ENCODE measurements at regions not wholly inside any gene's neighbourhood (a gene's known extent, or its start where the extent isn't known, plus 50 kb on each side); places are given as distances from the start of the nearest gene placed in this dataset.
"Not testable (repeated sequence)": the region's sequence is repeated elsewhere in the genome, so short reads cannot be mapped to it uniquely, and the experiment has no call there.

DNA sequence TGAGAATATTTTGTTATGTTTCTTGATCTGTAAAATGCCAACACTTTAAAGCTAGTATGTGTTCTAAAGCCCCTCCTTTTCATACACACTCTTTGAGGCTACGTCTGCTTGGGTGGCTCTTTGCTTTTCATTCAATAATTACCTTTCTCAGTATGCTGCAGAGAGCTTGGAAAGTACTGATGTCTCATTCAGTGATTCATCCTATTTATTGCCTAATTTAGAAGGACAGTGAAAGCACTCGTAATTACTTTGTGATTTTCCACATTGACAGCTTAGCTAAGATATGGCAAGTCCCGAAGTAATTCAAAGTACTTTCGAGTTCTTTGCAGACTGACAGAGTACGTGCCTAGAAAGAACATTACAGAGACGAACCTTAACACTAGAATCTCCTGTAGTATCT, 57.2 kb downstream of the BMP15 start:
- no peak for DNase-seq (ENCODE audit: extremely low read depth, insufficient read length)

DNA sequence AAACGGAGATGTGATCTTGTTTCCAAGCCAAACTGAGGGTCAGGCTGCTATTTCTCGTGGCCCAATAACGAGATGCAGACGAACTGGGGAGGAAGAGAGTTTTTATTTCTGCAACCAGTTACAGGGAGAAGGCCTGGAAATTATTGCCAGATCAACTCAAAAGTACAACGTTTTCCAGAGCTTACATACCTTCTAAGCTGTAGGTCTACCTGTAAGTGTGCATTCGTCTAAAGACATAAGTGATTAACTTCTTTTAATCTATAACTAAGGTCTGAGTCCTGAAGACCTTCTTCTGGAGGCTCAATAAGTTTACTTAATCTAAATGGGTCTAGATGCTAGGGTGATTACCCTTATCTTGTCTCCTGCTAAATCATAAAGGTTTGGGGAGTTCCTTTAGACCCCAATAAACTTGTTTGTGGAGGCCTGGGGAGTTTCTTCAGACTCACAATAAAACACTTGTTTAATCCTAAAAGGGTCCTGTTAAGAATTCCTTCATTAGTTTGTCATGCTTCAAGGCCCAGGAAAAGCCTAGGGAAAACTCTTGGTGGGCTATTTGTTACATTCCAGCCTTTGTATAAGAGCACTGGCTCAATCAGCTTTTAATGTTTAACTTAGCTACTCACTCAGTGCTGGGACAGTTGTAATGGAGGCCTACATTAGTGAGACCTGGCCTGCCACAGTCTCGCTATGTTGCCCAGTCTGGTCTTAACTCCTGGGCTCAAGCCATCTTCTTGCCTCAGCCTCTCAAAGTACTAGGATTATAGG, 58.5 kb downstream of the BMP15 start:
- H3K4me3 ChIP-seq (replicated peaks; ENCODE audit: low read depth, low read length); H3K36me3 ChIP-seq (ENCODE audit: control insufficient read depth, insufficient read depth, low read length); DNase-seq (ENCODE audit: extremely low read depth, insufficient read length); H3K27me3 ChIP-seq (replicated peaks; ENCODE audit: control insufficient read depth, insufficient read depth, low read length): not testable (repeated sequence)

More for the DNA sequence above, 57.2 kb downstream of the BMP15 start:
- TF ChIP-seq, protein P1, sequence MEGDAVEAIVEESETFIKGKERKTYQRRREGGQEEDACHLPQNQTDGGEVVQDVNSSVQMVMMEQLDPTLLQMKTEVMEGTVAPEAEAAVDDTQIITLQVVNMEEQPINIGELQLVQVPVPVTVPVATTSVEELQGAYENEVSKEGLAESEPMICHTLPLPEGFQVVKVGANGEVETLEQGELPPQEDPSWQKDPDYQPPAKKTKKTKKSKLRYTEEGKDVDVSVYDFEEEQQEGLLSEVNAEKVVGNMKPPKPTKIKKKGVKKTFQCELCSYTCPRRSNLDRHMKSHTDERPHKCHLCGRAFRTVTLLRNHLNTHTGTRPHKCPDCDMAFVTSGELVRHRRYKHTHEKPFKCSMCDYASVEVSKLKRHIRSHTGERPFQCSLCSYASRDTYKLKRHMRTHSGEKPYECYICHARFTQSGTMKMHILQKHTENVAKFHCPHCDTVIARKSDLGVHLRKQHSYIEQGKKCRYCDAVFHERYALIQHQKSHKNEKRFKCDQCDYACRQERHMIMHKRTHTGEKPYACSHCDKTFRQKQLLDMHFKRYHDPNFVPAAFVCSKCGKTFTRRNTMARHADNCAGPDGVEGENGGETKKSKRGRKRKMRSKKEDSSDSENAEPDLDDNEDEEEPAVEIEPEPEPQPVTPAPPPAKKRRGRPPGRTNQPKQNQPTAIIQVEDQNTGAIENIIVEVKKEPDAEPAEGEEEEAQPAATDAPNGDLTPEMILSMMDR (IDR thresholded peaks at IDR 0.05; ENCODE audit: insufficient read depth, low read length, poor library complexity, severe bottlenecking), result no peak
- no peaks in the 10 kb centered on the region for H3K36me3 ChIP-seq (ENCODE audit: control insufficient read depth, insufficient read depth, low read length)
- H3K27me3 ChIP-seq (replicated peaks; ENCODE audit: control insufficient read depth, insufficient read depth, low read length), result no peaks in the 10 kb centered on the region
- H3K4me3 ChIP-seq (replicated peaks; ENCODE audit: low read depth, low read length), result no peak overlapping the region

DNA sequence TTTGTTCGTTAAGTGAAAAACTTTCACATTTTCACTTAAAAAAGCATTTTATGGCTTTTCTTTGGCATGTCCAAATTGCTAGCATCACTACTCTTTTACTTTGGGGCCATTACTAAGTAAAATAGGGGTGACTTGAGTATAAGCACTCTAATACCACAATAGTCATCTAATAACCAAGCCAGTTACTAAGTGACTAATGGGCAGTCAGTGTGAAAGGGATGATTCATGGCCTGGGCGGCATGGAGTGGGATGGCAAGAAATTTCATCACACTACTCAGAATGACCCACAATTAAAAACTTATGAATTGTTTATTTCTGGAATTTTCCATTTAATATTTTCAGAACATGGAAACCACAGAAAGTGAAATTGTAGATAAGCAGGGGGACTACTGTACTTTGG, 60.9 kb downstream of the BMP15 start:
- no peak for DNase-seq (ENCODE audit: extremely low read depth, insufficient read length)
- no peaks in the 10 kb centered on the region for H3K36me3 ChIP-seq (ENCODE audit: control insufficient read depth, insufficient read depth, low read length)
- no peak overlapping the region for H3K4me3 ChIP-seq (replicated peaks; ENCODE audit: low read depth, low read length)
- no peaks in the 10 kb centered on the region for H3K27me3 ChIP-seq (replicated peaks; ENCODE audit: control insufficient read depth, insufficient read depth, low read length)
- TF ChIP-seq, protein P1 (IDR thresholded peaks at IDR 0.05; ENCODE audit: insufficient read depth, low read length, poor library complexity, severe bottlenecking), result no peak

DNA sequence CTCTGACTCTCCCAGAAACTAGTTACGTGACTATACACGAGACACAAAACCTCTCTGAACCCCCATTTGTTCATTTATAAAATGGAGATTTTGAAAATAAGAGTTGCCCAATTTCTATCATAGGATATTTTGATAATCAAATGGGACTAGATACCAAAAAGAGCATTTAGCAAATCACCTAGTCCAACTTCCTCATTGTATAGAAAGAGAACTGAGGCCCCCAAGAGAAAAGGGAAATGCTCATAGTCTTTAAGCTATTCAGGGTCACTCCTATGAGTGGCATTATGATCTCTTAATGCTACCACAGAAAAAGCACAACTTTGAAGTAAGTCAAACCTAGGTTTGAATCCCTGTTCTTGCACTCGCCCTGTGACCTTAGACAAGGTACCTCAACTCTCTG, 62.7 kb downstream of the BMP15 start:
- TF ChIP-seq, protein P1 (IDR thresholded peaks at IDR 0.05; ENCODE audit: insufficient read depth, low read length, poor library complexity, severe bottlenecking), result no peak
- no peaks in the 10 kb centered on the region for H3K27me3 ChIP-seq (replicated peaks; ENCODE audit: control insufficient read depth, insufficient read depth, low read length)
- H3K36me3 ChIP-seq (ENCODE audit: control insufficient read depth, insufficient read depth, low read length), result no peaks in the 10 kb centered on the region
- no peak overlapping the region for H3K4me3 ChIP-seq (replicated peaks; ENCODE audit: low read depth, low read length)
- DNase-seq (ENCODE audit: extremely low read depth, insufficient read length), result no peak

DNA sequence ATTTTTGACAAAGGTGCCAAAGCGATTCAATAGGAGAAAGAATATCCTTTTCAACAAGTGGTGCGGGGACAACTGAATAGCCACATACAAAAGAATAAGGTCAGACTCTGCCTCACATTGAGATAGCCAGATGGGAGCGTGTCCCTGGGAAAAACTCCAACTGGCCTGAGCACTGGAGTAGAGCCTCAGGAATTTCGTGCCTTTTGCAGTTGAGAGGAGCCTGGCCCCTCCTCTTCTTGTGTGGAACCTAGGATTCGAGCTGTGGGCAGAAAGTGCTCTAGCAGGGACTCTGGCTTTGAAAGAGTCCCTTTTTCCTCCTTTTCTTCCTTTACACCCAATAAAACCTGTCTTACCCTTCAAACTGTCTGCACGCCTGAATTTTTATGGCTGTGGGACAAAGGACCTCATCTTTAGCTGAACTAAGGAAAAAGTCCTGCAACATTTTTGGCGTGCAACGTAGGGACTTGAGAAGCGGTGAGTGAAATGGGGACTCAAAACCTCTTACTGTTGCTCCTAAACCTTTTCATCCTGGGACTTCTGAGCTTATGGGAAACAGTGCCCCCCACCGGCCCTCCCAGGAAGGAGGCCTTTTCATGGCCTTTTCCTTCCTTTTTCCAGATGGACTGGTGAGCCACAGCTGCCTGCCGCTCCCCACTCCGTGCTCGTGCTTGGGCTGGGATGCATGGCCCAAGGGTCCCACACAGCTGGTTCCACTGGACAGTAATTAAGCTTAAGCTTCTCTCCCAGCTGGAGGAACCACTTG, 68.6 kb downstream of the BMP15 start:
- Histone ChIP-seq H3K36me3 (ENCODE audit: control insufficient read depth, insufficient read depth, low read length) (no peaks in the 10 kb centered on the region), H3K27me3 (replicated peaks; ENCODE audit: control insufficient read depth, insufficient read depth, low read length) (no peaks in the 10 kb centered on the region), H3K4me3 (replicated peaks; ENCODE audit: low read depth, low read length) (no peak overlapping the region)
- DNase-seq (ENCODE audit: extremely low read depth, insufficient read length), result no peak
- TF ChIP-seq, protein P1 (IDR thresholded peaks at IDR 0.05; ENCODE audit: insufficient read depth, low read length, poor library complexity, severe bottlenecking), result no peak

DNA sequence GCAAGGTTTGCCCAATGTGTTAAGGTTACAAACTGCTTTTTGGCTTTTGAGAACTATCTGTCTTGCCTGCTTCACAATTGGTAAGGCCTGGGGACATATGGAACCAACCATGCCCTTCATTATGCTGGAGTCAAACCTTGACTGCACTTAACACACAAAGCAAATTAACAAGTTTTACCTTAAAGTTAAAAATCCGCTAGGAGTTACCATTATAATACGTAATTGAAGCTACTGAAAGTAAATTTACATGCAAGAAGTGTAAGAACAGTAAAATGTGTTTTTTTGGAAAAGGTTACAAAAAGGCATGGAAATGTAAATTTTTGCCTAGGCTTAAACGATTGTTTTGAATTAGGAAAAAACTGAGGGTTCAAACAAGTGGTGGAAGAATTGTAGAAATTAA, 69.7 kb downstream of the BMP15 start:
- Histone ChIP-seq H3K36me3 (ENCODE audit: control insufficient read depth, insufficient read depth, low read length) (no peaks in the 10 kb centered on the region), H3K4me3 (replicated peaks; ENCODE audit: low read depth, low read length) (no peak overlapping the region), H3K27me3 (replicated peaks; ENCODE audit: control insufficient read depth, insufficient read depth, low read length) (no peaks in the 10 kb centered on the region)
- TF ChIP-seq, protein P1 (IDR thresholded peaks at IDR 0.05; ENCODE audit: insufficient read depth, low read length, poor library complexity, severe bottlenecking), result no peak
- DNase-seq (ENCODE audit: extremely low read depth, insufficient read length), result no peak
